GM12891 (cell line): ENCODE measurements at regions not wholly inside any gene's neighbourhood (a gene's known extent, or its start where the extent isn't known, plus 50 kb on each side); places are given as distances from the start of the nearest gene placed in this dataset.

Experiments used
- PAX5 ChIP-seq: IDR thresholded peaks from 2 replicates; pipeline ENCODE4 v1.6.1; 2011; ENCODE audit warnings: low read length, moderate library complexity, mild to moderate bottlenecking; ENCODE audit not compliant: insufficient read depth, severe bottlenecking
- POLR2A ChIP-seq: IDR thresholded peaks from 2 replicates; pipeline ENCODE4 v1.6.1; 2011; ENCODE audit warnings: low read depth, low read length, control low read depth
- POLR2AphosphoS5 ChIP-seq: IDR thresholded peaks from 2 replicates; pipeline ENCODE4 v1.6.1; 2011; ENCODE audit warnings: low read depth, low read length, control low read depth

GRCh38 chr16:22734368-22734767 is 79.6 kb upstream of the HS3ST2 start:
- no peak for TF ChIP-seq PAX5
- no peak for TF ChIP-seq POLR2A
- TF ChIP-seq POLR2AphosphoS5 = no peak
